Upper lobe of right lung (tissue), 1 donor: ENCODE measurements at regions not wholly inside any gene's neighbourhood (a gene's known extent, or its start where the extent isn't known, plus 50 kb on each side); places are given as distances from the start of the nearest gene placed in this dataset.

Experiments
- ATAC-seq: fragments of 200-7000 bp; cut with Tn5 transposase; one replicate; pipeline ENCODE4 v1.9.1; 2020; ENCODE audit warnings: mild to moderate bottlenecking, moderate library complexity
- DNase-seq: peaks from one replicate; pipeline ENCODE4 v3.0.0-alpha.2; 2020
- H3K27ac ChIP-seq: fragments of 200-600 bp; one replicate; pipeline ENCODE4 v1.8.0; 2022
- H3K27me3 ChIP-seq: fragments of 200-600 bp; one replicate; pipeline ENCODE4 v1.8.0; 2022; ENCODE audit warnings: mild to moderate bottlenecking
- H3K36me3 ChIP-seq: fragments of 200-600 bp; one replicate; pipeline ENCODE4 v1.8.0; 2022
- H3K4me1 ChIP-seq: fragments of 200-600 bp; one replicate; pipeline ENCODE4 v1.8.0; 2022
- H3K4me3 ChIP-seq: fragments of 200-600 bp; one replicate; pipeline ENCODE4 v1.8.0; 2022; ENCODE audit warnings: mild to moderate bottlenecking
- H3K9me3 ChIP-seq: fragments of 200-600 bp; one replicate; pipeline ENCODE4 v1.8.0; 2022
- CTCF ChIP-seq: fragments of 200-600 bp; IDR thresholded peaks from one replicate; pipeline ENCODE4 v1.8.0; 2022; ENCODE audit warnings: antibody characterized with exemption
- intact Hi-C: fragments of 100-400 bp; cut with DNase I; formaldehyde crosslinking; loops from one replicate; pipeline ENCODE4 v1.11.0; 2022
- donor health status: DM: no; HTN: yes; CAD: no; lungs with severe emphysema.

DNA sequence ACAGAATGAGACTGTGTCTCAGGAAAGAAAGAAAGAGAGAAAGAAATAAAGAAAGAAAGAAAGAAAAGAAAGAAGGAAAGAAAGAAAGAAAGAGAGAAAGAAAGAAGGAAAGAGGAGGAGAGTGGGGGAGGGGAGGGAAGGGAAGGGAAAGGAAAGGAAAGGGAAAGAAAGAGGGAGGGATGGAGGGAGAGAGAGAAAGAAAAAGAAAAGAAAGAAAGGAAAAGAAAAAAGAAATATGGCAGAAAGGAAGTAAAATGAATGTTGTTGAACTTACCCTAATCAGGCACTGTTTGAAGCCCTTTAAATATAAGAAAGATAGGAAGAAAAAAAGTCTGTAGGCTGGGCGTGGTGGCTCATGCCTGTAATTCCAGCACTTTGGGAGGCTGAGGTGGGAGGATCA lies 276.1 kb downstream of the INSC start:
- ATAC-seq = no peak
- Histone ChIP-seq H3K36me3 (no peaks in the 10 kb centered on the region), H3K27ac (no peak overlapping the region), H3K9me3 (no peaks in the 10 kb centered on the region), H3K4me1 (no peaks in the 10 kb centered on the region), H3K27me3 (no peaks in the 10 kb centered on the region), H3K4me3 (no peak overlapping the region)
- TF ChIP-seq CTCF = no peak
- intact Hi-C loops = no loop called here
- DNase-seq = no peak

DNA sequence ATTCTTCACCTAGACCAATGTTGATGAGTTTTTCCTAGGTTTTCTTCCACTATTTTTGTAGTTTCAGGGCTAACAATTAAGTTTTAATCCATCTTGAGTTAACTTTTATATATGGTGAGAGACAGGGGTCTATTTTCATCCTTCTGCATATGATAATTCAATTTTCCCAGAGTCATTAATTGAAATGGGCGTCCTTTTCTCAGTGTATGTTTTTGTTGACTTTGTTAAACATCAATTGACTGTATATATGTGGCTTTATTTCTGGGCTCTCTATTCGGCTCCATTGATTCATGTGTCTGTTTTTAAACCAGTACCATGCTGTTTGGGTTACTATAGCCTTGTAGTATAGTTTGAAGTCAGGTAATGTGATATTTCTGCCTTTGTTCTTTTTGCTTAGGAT lies 282.1 kb downstream of the INSC start:
- no peak for DNase-seq
- H3K27ac ChIP-seq = no peak overlapping the region
- TF ChIP-seq CTCF = no peak
- no peaks in the 10 kb centered on the region for H3K4me1 ChIP-seq
- intact Hi-C loops = no loop called here
- no peak overlapping the region for H3K4me3 ChIP-seq
- H3K27me3 ChIP-seq = no peaks in the 10 kb centered on the region
- no peak for ATAC-seq
- H3K9me3 ChIP-seq = peaks cover 11% of the 10 kb centered on the region
- H3K36me3 ChIP-seq = no peaks in the 10 kb centered on the region

GRCh38 chr11:15406851-15407351 lies 292.2 kb downstream of the INSC start:
- no peak overlapping the region for H3K27ac ChIP-seq
- H3K27me3 ChIP-seq = no peaks in the 10 kb centered on the region
- no peaks in the 10 kb centered on the region for H3K4me1 ChIP-seq
- DNase-seq = no peak
- intact Hi-C loops = no loop called here
- no peak overlapping the region for H3K4me3 ChIP-seq
- H3K36me3 ChIP-seq = no peaks in the 10 kb centered on the region
- TF ChIP-seq CTCF = no peak
- H3K9me3 ChIP-seq = no peaks in the 10 kb centered on the region
- ATAC-seq = no peak

- no peak for ATAC-seq
Measured at GRCh38 chr11:15412054-15412453, 297.3 kb downstream of the INSC start.

GRCh38 chr11:15418921-15419320 lies 304.2 kb downstream of the INSC start:
- intact Hi-C loops = no loop called here
- ATAC-seq (peak; percentile 23), DNase-seq (no peak)
- no peaks in the 10 kb centered on the region for H3K9me3 ChIP-seq
- no peak for TF ChIP-seq CTCF
- H3K4me1 ChIP-seq = peaks cover 6% of the 10 kb centered on the region
- H3K27ac ChIP-seq = no peak overlapping the region
- no peak overlapping the region for H3K4me3 ChIP-seq
- no peaks in the 10 kb centered on the region for H3K27me3 ChIP-seq
- H3K36me3 ChIP-seq = no peaks in the 10 kb centered on the region

More at GRCh38 chr11:15412054-15412453, 297.3 kb downstream of the INSC start:
- Histone ChIP-seq H3K36me3 (no peaks in the 10 kb centered on the region), H3K4me3 (no peak overlapping the region), H3K27ac (no peak overlapping the region), H3K4me1 (no peaks in the 10 kb centered on the region), H3K9me3 (no peaks in the 10 kb centered on the region), H3K27me3 (no peaks in the 10 kb centered on the region)
- intact Hi-C loops = no loop called here
- no peak for TF ChIP-seq CTCF
- no peak for DNase-seq

- Histone ChIP-seq H3K27ac (no peak overlapping the region), H3K36me3 (no peaks in the 10 kb centered on the region), H3K4me1 (peaks cover 6% of the 10 kb centered on the region), H3K4me3 (no peak overlapping the region), H3K27me3 (no peaks in the 10 kb centered on the region), H3K9me3 (no peaks in the 10 kb centered on the region)
- DNase-seq (no peak), ATAC-seq (no peak)
- intact Hi-C loops = no loop called here
- no peak for TF ChIP-seq CTCF
Measured at GRCh38 chr11:15419696-15420095, 305.0 kb downstream of the INSC start.
